CMK (cell line): ENCODE measurements at regions not wholly inside any gene's neighbourhood (a gene's known extent, or its start where the extent isn't known, plus 50 kb on each side); places are given as distances from the start of the nearest gene placed in this dataset.
A peak's percentile ranks its signal among the peaks of the same experiment; 100 is the strongest.

ENCODE experiments used
- DNase-seq: peaks from one replicate; pipeline ENCODE4 v3.0.0-alpha.2; 2010; ENCODE audit warnings: low read depth

GRCh38 chr6:104418839-104419238 is 440.9 kb downstream of the HACE1 start:
- no peak for DNase-seq

- peak; percentile 29 for DNase-seq
Measured at GRCh38 chr6:104418125-104418524, 441.6 kb downstream of the HACE1 start.

GRCh38 chr6:104414723-104415122 is 445.0 kb downstream of the HACE1 start:
- DNase-seq: no peak

- DNase-seq: no peak
Measured at GRCh38 chr6:104413767-104414166, 446.0 kb downstream of the HACE1 start.

GRCh38 chr6:104411302-104411701 is 448.4 kb downstream of the HACE1 start:
- DNase-seq: no peak

- no peak for DNase-seq
Measured at GRCh38 chr6:104409913-104410312, 449.8 kb downstream of the HACE1 start.

GRCh38 chr6:104407957-104408356 is 451.8 kb downstream of the HACE1 start:
- DNase-seq: no peak

GRCh38 chr6:104404377-104404776 is 455.3 kb downstream of the HACE1 start:
- no peak for DNase-seq

- no peak for DNase-seq
Measured at GRCh38 chr6:104402572-104402971, 457.1 kb downstream of the HACE1 start.

- no peak for DNase-seq
Measured at GRCh38 chr6:104401926-104402325, 457.8 kb downstream of the HACE1 start.

GRCh38 chr6:104400844-104401243 is 458.9 kb downstream of the HACE1 start:
- no peak for DNase-seq

GRCh38 chr6:104396077-104396476 is 463.6 kb downstream of the HACE1 start:
- DNase-seq: no peak

GRCh38 chr6:104381907-104382306 is 477.8 kb downstream of the HACE1 start:
- DNase-seq: no peak

- no peak for DNase-seq
Measured at GRCh38 chr6:104365451-104366234, 494.1 kb downstream of the HACE1 start.

GRCh38 chr6:104357928-104358327 is 501.8 kb downstream of the HACE1 start:
- DNase-seq: no peak

GRCh38 chr6:104356197-104356596 is 503.5 kb downstream of the HACE1 start:
- DNase-seq: no peak

- DNase-seq: no peak
Measured at GRCh38 chr6:104349191-104349590, 510.5 kb downstream of the HACE1 start.

- DNase-seq: no peak
Measured at GRCh38 chr6:104344223-104344622, 515.5 kb downstream of the HACE1 start.

GRCh38 chr6:104332364-104332763 is 527.4 kb downstream of the HACE1 start:
- no peak for DNase-seq

- no peak for DNase-seq
Measured at GRCh38 chr6:104326173-104327001, 533.3 kb downstream of the HACE1 start.

GRCh38 chr6:104325341-104326172 is 534.2 kb downstream of the HACE1 start:
- no peak for DNase-seq

- no peak for DNase-seq
Measured at GRCh38 chr6:104324301-104324700, 535.4 kb downstream of the HACE1 start.
